ENCODE measurements at regions not wholly inside any gene's neighbourhood (a gene's known extent, or its start where the extent isn't known, plus 50 kb on each side); places are given as distances from the start of the nearest gene placed in this dataset.

DNA sequence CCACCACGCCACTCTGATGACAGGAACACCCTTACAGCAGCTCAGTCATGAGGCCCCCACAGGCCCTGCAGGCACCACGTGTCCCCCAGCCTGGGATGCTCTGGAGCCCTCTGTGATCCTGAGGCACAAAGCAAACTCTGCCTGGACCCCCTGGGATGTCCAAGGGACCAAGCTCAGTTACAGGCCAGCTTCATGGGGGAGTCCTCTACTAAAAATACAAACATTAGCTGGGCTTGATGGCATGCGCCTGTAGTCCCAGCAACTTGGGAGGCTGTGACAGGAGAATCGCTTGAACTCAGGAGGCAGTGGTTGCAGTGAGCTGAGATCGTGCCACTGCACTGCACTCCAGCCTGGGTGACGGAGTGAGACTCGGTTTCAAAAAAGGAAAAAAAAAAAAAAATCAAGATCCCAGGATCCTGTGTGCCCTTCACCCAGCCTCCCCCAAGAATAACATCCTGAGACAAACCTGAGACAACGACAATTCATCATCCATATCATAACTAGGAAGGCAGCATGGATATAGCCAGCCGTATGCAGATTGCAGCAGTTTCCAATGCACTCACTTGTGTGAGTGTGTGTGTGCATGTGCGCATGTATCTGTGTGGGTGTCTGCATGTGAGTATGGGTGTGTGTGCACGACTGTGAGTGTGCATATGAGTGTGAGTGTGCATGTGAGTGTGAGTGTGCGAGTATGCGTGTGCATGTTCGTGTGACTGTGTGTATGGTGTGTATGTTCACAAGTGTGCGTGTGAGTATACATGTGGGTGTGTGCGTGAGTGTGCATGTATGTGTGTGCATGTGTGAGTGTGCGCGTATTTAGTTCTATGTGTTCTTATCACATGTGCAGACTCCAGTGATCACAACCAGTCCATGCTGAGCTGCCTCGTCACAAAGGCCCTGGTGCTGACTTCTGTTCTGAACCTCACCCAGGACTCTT is 52.1 kb downstream of the NCOR2 start:
- Mint-ChIP-seq H3K4me3 (no peak overlapping the region), H3K9me3 (peaks cover 4% of the 10 kb centered on the region), H3K27me3 (ENCODE audit: insufficient read depth) (no peaks in the 10 kb centered on the region), H3K36me3 (ENCODE audit: low read depth) (peaks cover 18% of the 10 kb centered on the region), H3K4me1 (peaks cover 29% of the 10 kb centered on the region), H3K27ac (peak overlapping the region; percentile 87)
- no peak for DNase-seq
- Histone ChIP-seq H3K27ac (ENCODE audit: low read depth, low read length) (no peak overlapping the region), H3K27me3 (ENCODE audit: control insufficient read depth, insufficient read depth, low read length, poor library complexity, severe bottlenecking) (no peaks in the 10 kb centered on the region), H3K9ac (ENCODE audit: extremely low read depth, low read length, poor library complexity, severe bottlenecking) (no peak overlapping the region), H3K4me3 (ENCODE audit: low read length) (no peak overlapping the region), H3K36me3 (ENCODE audit: control insufficient read depth, insufficient read depth, low read length) (peaks cover 5% of the 10 kb centered on the region), H3K9me3 (ENCODE audit: control insufficient read depth, low read length) (no peaks in the 10 kb centered on the region), H3K4me1 (ENCODE audit: control insufficient read depth, insufficient read depth, low read length) (peaks cover 8% of the 10 kb centered on the region)
- no peak for TF ChIP-seq CTCF (conservative IDR thresholded peaks at IDR 0.05)
- WGBS, 2 experiments (ENCODE audit: insufficient coverage in 1 of 2, insufficient read length in 1 of 2) = 91 to 94% methylated on average over 15 to 19 of the region's 19 CpGs

DNA sequence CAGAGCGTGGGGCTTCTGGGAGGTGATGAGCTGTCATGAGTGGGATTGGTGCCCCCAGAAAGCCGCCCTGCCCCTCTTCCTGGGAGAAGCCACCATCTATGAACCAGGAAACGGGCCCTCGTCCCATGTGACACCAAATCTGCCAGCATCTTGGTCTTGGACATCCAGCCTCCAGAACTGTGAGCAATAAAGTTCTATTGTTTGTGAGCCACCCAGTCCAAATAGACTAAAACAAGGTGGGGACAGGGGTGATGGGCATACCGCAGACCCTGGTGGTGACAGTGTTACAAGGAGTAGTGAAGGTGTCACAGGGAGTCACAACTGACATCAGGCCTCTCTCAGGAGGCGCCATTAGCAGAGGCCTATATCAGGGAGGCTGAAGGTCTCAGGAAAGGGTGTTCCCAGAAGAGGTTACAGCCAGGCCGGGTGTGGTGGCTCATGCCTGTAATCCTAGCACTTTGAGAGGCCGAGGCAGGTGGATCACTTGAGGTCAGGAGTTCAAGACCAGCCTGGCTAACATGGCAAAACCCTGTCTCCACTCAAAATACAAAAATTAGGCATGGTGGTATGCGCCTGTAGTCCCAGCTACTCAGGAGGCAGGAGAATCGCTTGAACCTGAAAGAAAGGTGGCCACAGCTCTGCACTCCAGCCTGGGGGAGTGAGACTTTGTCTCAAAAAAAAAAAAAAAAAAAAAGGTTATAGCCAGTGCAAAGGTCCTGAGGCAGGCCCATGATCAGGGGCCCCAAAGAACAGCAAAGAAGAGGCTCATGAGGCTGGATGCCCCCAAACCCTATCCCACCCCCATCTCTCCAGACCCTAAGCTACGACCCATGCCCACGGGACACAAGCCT is 53.0 kb downstream of the NCOR2 start:
- Histone ChIP-seq H3K27ac (ENCODE audit: low read depth, low read length) (no peak overlapping the region), H3K27me3 (ENCODE audit: control insufficient read depth, insufficient read depth, low read length, poor library complexity, severe bottlenecking) (no peaks in the 10 kb centered on the region), H3K9me3 (ENCODE audit: control insufficient read depth, low read length) (no peaks in the 10 kb centered on the region), H3K4me1 (ENCODE audit: control insufficient read depth, insufficient read depth, low read length) (peaks cover 12% of the 10 kb centered on the region), H3K4me3 (ENCODE audit: low read length) (no peak overlapping the region), H3K9ac (ENCODE audit: extremely low read depth, low read length, poor library complexity, severe bottlenecking) (no peak overlapping the region), H3K36me3 (ENCODE audit: control insufficient read depth, insufficient read depth, low read length) (peaks cover 5% of the 10 kb centered on the region)
- peaks cover 18% of the 10 kb centered on the region for H3K36me3 Mint-ChIP-seq (ENCODE audit: low read depth)
- WGBS, 2 experiments (ENCODE audit: insufficient coverage in 1 of 2, insufficient read length in 1 of 2) = 97 to 100% methylated on average over 6 to 12 of the region's 12 CpGs
- H3K4me3 Mint-ChIP-seq = no peak overlapping the region
- DNase-seq = no peak
- H3K27me3 Mint-ChIP-seq (ENCODE audit: insufficient read depth) = no peaks in the 10 kb centered on the region
- TF ChIP-seq CTCF (conservative IDR thresholded peaks at IDR 0.05) = no peak
- peaks cover 4% of the 10 kb centered on the region for H3K9me3 Mint-ChIP-seq
- H3K4me1 Mint-ChIP-seq = peaks cover 33% of the 10 kb centered on the region
- H3K27ac Mint-ChIP-seq = peak overlapping the region; percentile 95

- peak overlapping the region; percentile 19 for H3K4me3 Mint-ChIP-seq
- 33 to 60% methylated on average over 4 to 7 of the region's 7 CpGs for WGBS, 2 experiments (ENCODE audit: insufficient coverage in 1 of 2, insufficient read length in 1 of 2)
Measured at GRCh38 chr12:124513297-124513867, 54.0 kb downstream of the NCOR2 start.

More at GRCh38 chr12:124513297-124513867, 54.0 kb downstream of the NCOR2 start:
- TF ChIP-seq CTCF (conservative IDR thresholded peaks at IDR 0.05) = no peak
- peaks cover 4% of the 10 kb centered on the region for H3K9me3 Mint-ChIP-seq
- Histone ChIP-seq H3K9me3 (ENCODE audit: control insufficient read depth, low read length) (no peaks in the 10 kb centered on the region), H3K4me3 (ENCODE audit: low read length) (no peak overlapping the region), H3K27me3 (ENCODE audit: control insufficient read depth, insufficient read depth, low read length, poor library complexity, severe bottlenecking) (no peaks in the 10 kb centered on the region), H3K4me1 (ENCODE audit: control insufficient read depth, insufficient read depth, low read length) (peaks cover 16% of the 10 kb centered on the region), H3K9ac (ENCODE audit: extremely low read depth, low read length, poor library complexity, severe bottlenecking) (peak overlapping the region; percentile 54), H3K27ac (ENCODE audit: low read depth, low read length) (peak overlapping the region; percentile 92), H3K36me3 (ENCODE audit: control insufficient read depth, insufficient read depth, low read length) (peaks cover 5% of the 10 kb centered on the region)
- H3K27ac Mint-ChIP-seq = peak overlapping the region; percentile 95
- peak; percentile 95 for DNase-seq
- H3K27me3 Mint-ChIP-seq (ENCODE audit: insufficient read depth) = no peaks in the 10 kb centered on the region
- peaks cover 18% of the 10 kb centered on the region for H3K36me3 Mint-ChIP-seq (ENCODE audit: low read depth)
- H3K4me1 Mint-ChIP-seq = peaks cover 26% of the 10 kb centered on the region

All from endodermal cell (in vitro differentiated cells).